GM11168 (cell line): ENCODE measurements at regions not wholly inside any gene's neighbourhood (a gene's known extent, or its start where the extent isn't known, plus 50 kb on each side); places are given as distances from the start of the nearest gene placed in this dataset.
"Not testable (repeated sequence)": the region's sequence is repeated elsewhere in the genome, so short reads cannot be mapped to it uniquely, and the experiment has no call there.

Experiments
- in situ Hi-C: fragments of 300-500 bp; cut with MboI; formaldehyde crosslinking; loops from one replicate; pipeline ENCODE4 v1.12.0; 2022; ENCODE audit warnings: low sequenced_read_pairs; ENCODE audit not compliant: unreplicated experiment

GRCh38 chr22:11605468-11605981 is 3922.5 kb upstream of the OR11H1 start:
- in situ Hi-C loops, result no loop called here

DNA sequence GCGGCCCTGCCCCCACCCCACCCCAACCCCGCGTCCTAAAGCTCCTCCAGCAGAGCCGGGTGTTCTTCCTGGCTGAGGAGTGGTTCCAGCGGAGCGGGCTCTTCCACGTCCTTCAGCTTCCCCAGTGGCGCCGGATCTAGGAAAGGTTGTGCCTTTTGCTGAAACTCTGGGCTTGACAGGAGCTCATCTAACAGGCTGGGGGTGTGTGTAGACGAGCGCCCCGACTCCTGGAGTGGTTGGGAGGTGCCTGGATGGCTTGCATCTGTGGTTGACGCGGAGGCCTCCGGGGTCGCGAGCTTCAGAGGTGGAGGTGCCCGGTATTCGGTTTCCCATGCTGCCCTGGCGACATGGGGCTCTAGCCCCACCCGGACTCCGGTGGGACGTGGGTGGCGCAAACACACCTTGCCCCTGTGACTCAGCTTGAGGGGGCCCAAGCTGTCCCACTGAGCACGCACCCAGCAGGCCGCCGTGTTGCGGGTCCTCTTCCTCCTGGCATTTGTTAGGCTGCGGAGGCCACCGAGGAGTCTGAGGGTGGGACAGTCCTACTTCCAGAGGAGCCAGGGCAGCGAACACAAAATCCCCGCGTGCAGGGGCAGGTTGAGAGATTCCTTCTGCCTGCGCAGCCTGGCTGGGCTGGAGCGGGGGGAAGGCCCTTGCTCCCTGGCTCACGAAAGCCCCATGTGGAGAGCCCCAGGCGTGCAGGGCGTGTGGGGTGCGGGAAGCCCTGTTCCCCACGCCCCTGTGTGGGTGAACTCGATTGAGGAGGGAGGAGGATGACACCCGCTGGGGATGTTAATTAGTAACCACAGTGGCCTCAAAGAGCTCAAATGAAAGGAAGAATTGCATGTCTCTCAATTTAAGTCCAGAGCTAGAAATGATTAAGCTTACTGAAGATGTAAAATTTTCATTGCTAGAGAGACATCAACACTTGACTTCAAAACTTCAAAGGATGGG is 3921.7 kb upstream of the OR11H1 start:
- in situ Hi-C loops, result not testable (repeated sequence)

GRCh38 chr22:11607215-11607614 is 3920.8 kb upstream of the OR11H1 start:
- in situ Hi-C loops, result not testable (repeated sequence)

GRCh38 chr22:11608486-11608885 is 3919.5 kb upstream of the OR11H1 start:
- in situ Hi-C loops, result not testable (repeated sequence)

DNA sequence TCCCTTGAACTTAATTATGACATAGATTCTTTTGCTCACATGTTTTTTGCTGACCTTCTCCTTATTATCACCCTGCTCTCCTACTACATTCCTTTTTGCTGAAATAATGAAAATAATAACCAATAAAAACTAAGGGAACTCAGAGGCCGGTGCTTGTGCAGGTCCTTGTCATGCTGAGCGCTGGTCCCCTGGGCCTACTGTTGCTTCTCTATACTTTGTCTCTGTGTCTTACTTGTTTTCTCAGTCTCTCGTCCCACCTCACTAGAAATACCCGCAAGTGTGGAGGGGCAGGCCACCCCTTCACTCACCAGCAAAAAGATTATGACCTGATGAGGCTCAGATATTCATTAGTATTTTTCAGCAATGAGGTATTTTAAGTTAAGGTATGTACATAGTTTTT is 3918.8 kb upstream of the OR11H1 start:
- in situ Hi-C loops, result not testable (repeated sequence)

- in situ Hi-C loops, result not testable (repeated sequence)
Observed at GRCh38 chr22:11611280-11611679, 3916.7 kb upstream of the OR11H1 start.

- in situ Hi-C loops, result not testable (repeated sequence)
Observed at GRCh38 chr22:11611876-11612275, 3916.1 kb upstream of the OR11H1 start.

GRCh38 chr22:11613081-11613897 is 3914.7 kb upstream of the OR11H1 start:
- in situ Hi-C loops, result not testable (repeated sequence)

- in situ Hi-C loops, result no loop called here
Observed at GRCh38 chr22:11613898-11614755, 3913.9 kb upstream of the OR11H1 start.

- in situ Hi-C loops, result not testable (repeated sequence)
Observed at GRCh38 chr22:11614798-11615433, 3913.1 kb upstream of the OR11H1 start.

GRCh38 chr22:11616811-11617210 is 3911.2 kb upstream of the OR11H1 start:
- in situ Hi-C loops, result no loop called here

GRCh38 chr22:11618322-11618662 is 3909.7 kb upstream of the OR11H1 start:
- in situ Hi-C loops, result not testable (repeated sequence)

GRCh38 chr22:11618688-11619087 is 3909.3 kb upstream of the OR11H1 start:
- in situ Hi-C loops, result not testable (repeated sequence)

- in situ Hi-C loops, result not testable (repeated sequence)
Observed at GRCh38 chr22:11620921-11621762, 3906.8 kb upstream of the OR11H1 start.

DNA sequence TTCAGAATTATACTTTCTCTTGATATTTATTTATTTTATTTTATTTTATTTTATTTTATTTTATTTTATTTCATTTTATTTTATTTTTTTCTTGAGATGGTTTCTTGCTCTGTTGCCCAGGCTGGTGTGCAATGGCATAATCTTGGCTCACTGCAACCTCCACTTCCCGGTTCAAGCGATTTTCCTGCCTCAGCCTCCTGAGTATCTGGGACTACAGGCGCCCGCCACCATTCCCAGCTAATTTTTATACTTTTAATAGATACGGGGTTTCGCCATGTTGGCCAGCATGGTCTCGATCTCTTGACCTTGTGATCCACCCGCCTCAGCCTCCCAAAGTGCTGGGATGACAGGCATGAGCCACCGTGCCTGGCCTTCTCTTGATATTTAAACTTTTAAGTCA is 3905.2 kb upstream of the OR11H1 start:
- in situ Hi-C loops, result not testable (repeated sequence)

DNA sequence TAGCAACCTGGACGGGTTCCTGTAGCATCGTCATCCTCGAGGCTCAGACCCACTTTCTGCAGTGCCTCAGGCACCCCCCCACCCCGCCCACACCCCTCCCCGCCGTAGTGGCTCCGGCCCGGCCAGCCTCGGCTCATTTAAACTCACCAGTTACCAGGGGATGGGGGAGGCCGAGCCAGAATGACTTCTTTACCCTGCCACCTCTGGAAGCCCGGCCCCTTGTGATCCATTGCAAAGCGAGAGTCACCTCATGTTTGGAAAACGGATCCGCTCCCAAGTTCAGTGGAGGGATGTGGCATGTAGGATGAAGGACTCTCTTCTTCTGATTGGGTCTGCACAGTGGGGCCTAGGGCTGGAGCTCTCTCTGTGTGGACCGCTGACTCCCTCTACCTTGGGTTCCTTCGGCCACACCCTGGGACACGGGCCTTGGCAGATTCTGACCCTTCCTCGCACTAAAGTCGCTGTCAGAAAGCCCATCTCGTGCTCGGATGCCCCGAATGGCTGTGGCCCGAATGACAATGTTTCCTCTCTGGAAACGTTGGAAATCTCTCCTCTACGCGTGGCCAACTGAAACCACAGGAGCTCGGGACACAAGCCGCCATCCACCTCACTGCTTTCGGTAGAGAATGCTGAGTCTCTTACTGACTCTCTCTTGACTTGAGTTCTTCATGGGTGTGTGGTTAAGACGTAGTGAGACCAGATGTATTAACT is 3902.1 kb upstream of the OR11H1 start:
- in situ Hi-C loops, result not testable (repeated sequence)

- in situ Hi-C loops, result no loop called here
Observed at GRCh38 chr22:11626422-11626773, 3901.6 kb upstream of the OR11H1 start.

DNA sequence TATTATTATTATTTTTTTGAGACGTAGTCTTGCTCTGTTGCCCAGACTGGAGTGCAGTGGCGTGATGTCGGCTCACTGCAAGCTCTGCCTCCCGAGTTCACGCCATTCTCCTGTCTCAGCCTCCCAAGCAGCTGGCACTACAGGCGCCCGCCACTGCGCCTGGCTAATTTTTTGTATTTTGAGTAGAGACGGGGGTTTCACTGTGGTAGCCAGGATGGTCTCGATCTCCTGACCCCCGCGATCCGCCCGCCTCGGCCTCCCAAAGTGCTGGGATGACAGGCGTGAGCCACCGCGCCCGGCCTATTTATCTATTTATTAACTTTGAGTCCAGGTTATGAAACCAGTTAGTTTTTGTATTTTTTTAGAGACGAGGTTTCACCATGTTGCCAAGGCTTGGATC is 3901.0 kb upstream of the OR11H1 start:
- in situ Hi-C loops, result not testable (repeated sequence)
